B cell (primary cell): ENCODE measurements at regions not wholly inside any gene's neighbourhood (a gene's known extent, or its start where the extent isn't known, plus 50 kb on each side); places are given as distances from the start of the nearest gene placed in this dataset.

ENCODE experiments used
- CTCF ChIP-seq: fragments of 200-600 bp; IDR thresholded peaks from one replicate; pipeline ENCODE4 v1.8.0; 2022; ENCODE audit warnings: antibody characterized with exemption, mild to moderate bottlenecking
- EZH2 ChIP-seq: IDR thresholded peaks from 2 replicates; pipeline ENCODE4 v1.6.1; 2012; ENCODE audit warnings: borderline replicate concordance, low read depth, mild to moderate bottlenecking, moderate library complexity, low read length; ENCODE audit not compliant: insufficient read depth, poor library complexity, severe bottlenecking

GRCh38 chr9:111094958-111095357 is 56.7 kb upstream of the LPAR1 start:
- TF ChIP-seq CTCF (no peak), EZH2 (no peak)
